Naive thymus-derived CD4-positive, alpha-beta T cell (primary cell): ENCODE measurements at regions not wholly inside any gene's neighbourhood (a gene's known extent, or its start where the extent isn't known, plus 50 kb on each side); places are given as distances from the start of the nearest gene placed in this dataset.

Experiments
- ATAC-seq: fragments of 150-1000 bp; cut with Tn5 transposase; 2 replicates; pipeline ENCODE4 v1.10.0; 2021; ENCODE audit warnings: mild to moderate bottlenecking, moderate library complexity
- CTCF ChIA-PET: fragments of 350-600 bp; sonication (Branson Sonifier 250); formaldehyde crosslinking; loops from one replicate; lab custom pipeline; 2021; ENCODE audit warnings: antibody characterized with exemption; lab: Charles Lee
- POLR2A ChIA-PET: fragments of 350-600 bp; sonication (Branson Sonifier 250); formaldehyde crosslinking; loops from one replicate; lab custom pipeline; 2021; ENCODE audit warnings: antibody characterized with exemption, inconsistent platforms; lab: Charles Lee
- DNase-seq, 9 donors: peaks; one replicate each; pipeline versions ENCODE4 v3.0.0 to v3.0.0-alpha.2; 2020 to 2022; ENCODE audit warnings: mixed read lengths in 1 of 9
- H3K27ac ChIP-seq: one replicate; pipeline ENCODE4 v1.7.0; 2013; ENCODE audit warnings: mild to moderate bottlenecking, low read depth, low read length, moderate library complexity
- H3K27me3 ChIP-seq, 2 donors: one replicate each; pipeline ENCODE4 v1.7.0; 2013; ENCODE audit warnings: low read length in 2 of 2, mild to moderate bottlenecking in 2 of 2, moderate library complexity in 2 of 2; ENCODE audit not compliant: control insufficient read depth in 2 of 2, insufficient read depth in 2 of 2
- H3K36me3 ChIP-seq, 3 experiments: 1 replicate in 2 of 3; 2 replicates in 1 of 3; pipeline ENCODE4 v1.7.0; 2013; ENCODE audit warnings: low read length in 3 of 3, mild to moderate bottlenecking in 3 of 3, moderate library complexity in 1 of 3; ENCODE audit not compliant: insufficient read depth in 3 of 3, control insufficient read depth in 2 of 3
- H3K4me1 ChIP-seq, 2 donors: one replicate each; pipeline ENCODE4 v1.7.0; 2013; ENCODE audit warnings: low read length in 2 of 2, mild to moderate bottlenecking in 2 of 2, moderate library complexity in 1 of 2; ENCODE audit not compliant: control insufficient read depth in 2 of 2, insufficient read depth in 2 of 2
- H3K4me3 ChIP-seq: 2 replicates; pipeline ENCODE4 v1.7.0; 2013; ENCODE audit warnings: mild to moderate bottlenecking, low read length
- H3K9me3 ChIP-seq, 3 experiments: 1 replicate in 2 of 3; 2 replicates in 1 of 3; pipeline ENCODE4 v1.7.0; 2013; ENCODE audit warnings: low read length in 3 of 3; ENCODE audit not compliant: control insufficient read depth in 2 of 3
- H3K27ac Mint-ChIP-seq, 9 donors: one replicate each; pipeline ENCODE4 v1.8.0; 2020 to 2022; ENCODE audit warnings: mixed read lengths in 9 of 9, mild to moderate bottlenecking in 8 of 9, moderate library complexity in 5 of 9, inconsistent platforms in 2 of 9
- H3K27me3 Mint-ChIP-seq, 5 donors: one replicate each; pipeline ENCODE4 v1.8.0; 2021 to 2022; ENCODE audit warnings: mixed read lengths in 5 of 5, mild to moderate bottlenecking in 1 of 5
- H3K36me3 Mint-ChIP-seq, 5 donors: one replicate each; pipeline ENCODE4 v1.8.0; 2020 to 2022; ENCODE audit warnings: mixed read lengths in 5 of 5, mild to moderate bottlenecking in 3 of 5, inconsistent platforms in 1 of 5
- H3K4me1 Mint-ChIP-seq, 7 donors: one replicate each; pipeline ENCODE4 v1.8.0; 2020 to 2022; ENCODE audit warnings: mixed read lengths in 7 of 7, mild to moderate bottlenecking in 3 of 7, inconsistent platforms in 1 of 7
- H3K4me3 Mint-ChIP-seq, 10 donors: one replicate each; pipeline ENCODE4 v1.8.0; 2020 to 2022; ENCODE audit warnings: mild to moderate bottlenecking in 10 of 10, mixed read lengths in 10 of 10, moderate library complexity in 6 of 10, inconsistent platforms in 2 of 10
- H3K9me3 Mint-ChIP-seq, 11 donors: one replicate each; pipeline ENCODE4 v1.8.0; 2020 to 2022; ENCODE audit warnings: mixed read lengths in 11 of 11, mild to moderate bottlenecking in 4 of 11, inconsistent platforms in 1 of 11, moderate library complexity in 1 of 11
- intact Hi-C, 2 donors: fragments of 100-400 bp; cut with micrococcal nuclease; formaldehyde crosslinking; loops; one replicate each; pipeline ENCODE4 v1.15.1; 2023

- H3K4me1 ChIP-seq: no peaks in the 10 kb centered on the region
- Mint-ChIP-seq H3K4me1 (no peaks in the 10 kb centered on the region), H3K36me3 (no peaks in the 10 kb centered on the region), H3K9me3 (peaks cover 0 to 19% (median 0%) of the 10 kb centered on the region in 11 donors), H3K27ac (no peak overlapping the region), H3K27me3 (peaks cover 0 to 16% (median 3%) of the 10 kb centered on the region in 5 donors), H3K4me3 (no peak overlapping the region)
- no peak for DNase-seq
- ChIA-PET CTCF (no interaction called here), POLR2A (no interaction called here)
- H3K36me3 ChIP-seq: no peaks in the 10 kb centered on the region
- H3K4me3 ChIP-seq: no peak overlapping the region
- no peaks in the 10 kb centered on the region for H3K27me3 ChIP-seq
- no peaks in the 10 kb centered on the region for H3K9me3 ChIP-seq
- ATAC-seq: no peak
- H3K27ac ChIP-seq: no peak overlapping the region
- intact Hi-C loops: no loop called here
Measured at GRCh38 chr20:11843289-11843688, 74.4 kb upstream of the BTBD3 start.

GRCh38 chr20:11844691-11845090 lies 73.0 kb upstream of the BTBD3 start:
- POLR2A ChIA-PET: no interaction called here
- no peaks in the 10 kb centered on the region for H3K36me3 Mint-ChIP-seq
- H3K4me1 Mint-ChIP-seq: no peaks in the 10 kb centered on the region
- DNase-seq: no peak
- H3K27ac Mint-ChIP-seq: no peak overlapping the region
- no peak overlapping the region for H3K27ac ChIP-seq
- no peaks in the 10 kb centered on the region for H3K4me1 ChIP-seq
- intact Hi-C loops: no loop called here
- no peak overlapping the region for H3K4me3 ChIP-seq
- peaks cover 0 to 24% (median 3%) of the 10 kb centered on the region in 5 donors for H3K27me3 Mint-ChIP-seq
- H3K9me3 Mint-ChIP-seq: peaks cover 0 to 24% (median 0%) of the 10 kb centered on the region in 11 donors
- no peaks in the 10 kb centered on the region for H3K27me3 ChIP-seq
- no peaks in the 10 kb centered on the region for H3K36me3 ChIP-seq
- ATAC-seq: no peak
- no peaks in the 10 kb centered on the region for H3K9me3 ChIP-seq
- CTCF ChIA-PET: no interaction called here
- H3K4me3 Mint-ChIP-seq: no peak overlapping the region

- peaks cover 0 to 30% (median 3%) of the 10 kb centered on the region in 5 donors for H3K27me3 Mint-ChIP-seq
- no peak overlapping the region for H3K27ac ChIP-seq
- no peaks in the 10 kb centered on the region for H3K9me3 ChIP-seq
- H3K36me3 Mint-ChIP-seq: no peaks in the 10 kb centered on the region
- no peaks in the 10 kb centered on the region for H3K36me3 ChIP-seq
- ATAC-seq (no peak), DNase-seq (no peak)
- no peaks in the 10 kb centered on the region for H3K27me3 ChIP-seq
- no peaks in the 10 kb centered on the region for H3K4me1 Mint-ChIP-seq
- no peak overlapping the region for H3K4me3 ChIP-seq
- H3K27ac Mint-ChIP-seq: no peak overlapping the region
- H3K4me1 ChIP-seq: no peaks in the 10 kb centered on the region
- ChIA-PET CTCF (no interaction called here), POLR2A (no interaction called here)
- no peak overlapping the region for H3K4me3 Mint-ChIP-seq
- H3K9me3 Mint-ChIP-seq: peaks cover 0 to 24% (median 0%) of the 10 kb centered on the region in 11 donors
- intact Hi-C loops: no loop called here
Measured at GRCh38 chr20:11845340-11845739, 72.4 kb upstream of the BTBD3 start.

GRCh38 chr20:11846131-11846530 lies 71.6 kb upstream of the BTBD3 start:
- H3K4me3 Mint-ChIP-seq: no peak overlapping the region
- Histone ChIP-seq H3K4me3 (no peak overlapping the region), H3K27me3 (no peaks in the 10 kb centered on the region), H3K27ac (no peak overlapping the region), H3K4me1 (no peaks in the 10 kb centered on the region), H3K9me3 (no peaks in the 10 kb centered on the region), H3K36me3 (no peaks in the 10 kb centered on the region)
- peaks cover 0 to 24% (median 0%) of the 10 kb centered on the region in 11 donors for H3K9me3 Mint-ChIP-seq
- no peaks in the 10 kb centered on the region for H3K4me1 Mint-ChIP-seq
- DNase-seq: no peak
- H3K36me3 Mint-ChIP-seq: no peaks in the 10 kb centered on the region
- H3K27me3 Mint-ChIP-seq: peaks cover 0 to 30% (median 3%) of the 10 kb centered on the region in 5 donors
- ChIA-PET POLR2A (no interaction called here), CTCF (no interaction called here)
- intact Hi-C loops: no loop called here
- H3K27ac Mint-ChIP-seq: no peak overlapping the region
- ATAC-seq: no peak

- intact Hi-C loops: no loop called here
- no peaks in the 10 kb centered on the region for H3K36me3 Mint-ChIP-seq
- H3K27me3 ChIP-seq: no peaks in the 10 kb centered on the region
Measured at GRCh38 chr20:11847827-11848226, 69.9 kb upstream of the BTBD3 start.

GRCh38 chr20:11849270-11849915 lies 68.3 kb upstream of the BTBD3 start:
- H3K4me1 Mint-ChIP-seq: no peaks in the 10 kb centered on the region
- H3K36me3 Mint-ChIP-seq: no peaks in the 10 kb centered on the region
- intact Hi-C loops: no loop called here
- DNase-seq: no peak
- Histone ChIP-seq H3K4me3 (no peak overlapping the region), H3K36me3 (no peaks in the 10 kb centered on the region), H3K27ac (no peak overlapping the region), H3K27me3 (no peaks in the 10 kb centered on the region), H3K4me1 (no peaks in the 10 kb centered on the region), H3K9me3 (no peaks in the 10 kb centered on the region)
- no peak for ATAC-seq
- H3K27ac Mint-ChIP-seq: no peak overlapping the region
- peaks cover 0 to 25% (median 0%) of the 10 kb centered on the region in 5 donors for H3K27me3 Mint-ChIP-seq
- peaks cover 0 to 13% (median 0%) of the 10 kb centered on the region in 11 donors for H3K9me3 Mint-ChIP-seq
- POLR2A ChIA-PET: no interaction called here
- CTCF ChIA-PET: no interaction called here
- no peak overlapping the region for H3K4me3 Mint-ChIP-seq

More at GRCh38 chr20:11847827-11848226, 69.9 kb upstream of the BTBD3 start:
- Mint-ChIP-seq H3K27ac (no peak overlapping the region), H3K4me3 (no peak overlapping the region), H3K4me1 (no peaks in the 10 kb centered on the region), H3K9me3 (peaks cover 0 to 13% (median 0%) of the 10 kb centered on the region in 11 donors), H3K27me3 (peaks cover 0 to 30% (median 3%) of the 10 kb centered on the region in 5 donors)
- Histone ChIP-seq H3K9me3 (no peaks in the 10 kb centered on the region), H3K27ac (no peak overlapping the region), H3K4me1 (no peaks in the 10 kb centered on the region), H3K4me3 (no peak overlapping the region), H3K36me3 (no peaks in the 10 kb centered on the region)
- no peak for DNase-seq
- ChIA-PET CTCF (no interaction called here), POLR2A (no interaction called here)
- no peak for ATAC-seq

- Histone ChIP-seq H3K36me3 (no peaks in the 10 kb centered on the region), H3K9me3 (no peaks in the 10 kb centered on the region), H3K4me1 (no peaks in the 10 kb centered on the region), H3K4me3 (no peak overlapping the region), H3K27me3 (no peaks in the 10 kb centered on the region), H3K27ac (no peak overlapping the region)
- peaks cover 0 to 15% (median 2%) of the 10 kb centered on the region in 11 donors for H3K9me3 Mint-ChIP-seq
- no peaks in the 10 kb centered on the region for H3K4me1 Mint-ChIP-seq
- peaks cover 0 to 25% (median 2%) of the 10 kb centered on the region in 5 donors for H3K27me3 Mint-ChIP-seq
- DNase-seq (no peak), ATAC-seq (no peak)
- ChIA-PET POLR2A (no interaction called here), CTCF (no interaction called here)
- intact Hi-C loops: no loop called here
- H3K27ac Mint-ChIP-seq: no peak overlapping the region
- H3K36me3 Mint-ChIP-seq: no peaks in the 10 kb centered on the region
- no peak overlapping the region for H3K4me3 Mint-ChIP-seq
Measured at GRCh38 chr20:11849976-11850670, 67.6 kb upstream of the BTBD3 start.
